K562 (cell line): ENCODE measurements at regions not wholly inside any gene's neighbourhood (a gene's known extent, or its start where the extent isn't known, plus 50 kb on each side); places are given as distances from the start of the nearest gene placed in this dataset.

Source experiments
- BCOR ChIP-seq: fragments of 450-650 bp; IDR thresholded peaks from 2 replicates; pipeline ENCODE4 v1.6.1; 2016
- BMI1 ChIP-seq: fragments of 150-350 bp; IDR thresholded peaks from 2 replicates; pipeline ENCODE4 v1.6.1; 2014; ENCODE audit warnings: low read length
- CHAMP1 ChIP-seq: fragments of 450-650 bp; IDR thresholded peaks from 2 replicates; pipeline ENCODE4 v1.6.1; 2016; ENCODE audit warnings: mild to moderate bottlenecking
- CHCHD3 ChIP-seq: fragments of 250-450 bp; sonication (Bioruptor Pico); IDR thresholded peaks from 2 replicates; pipeline ENCODE4 v2.1.2; 2022; ENCODE audit warnings: mild to moderate bottlenecking
- EP400 ChIP-seq: fragments of 450-650 bp; IDR thresholded peaks from 2 replicates; pipeline ENCODE4 v1.6.1; 2017; ENCODE audit warnings: antibody characterized with exemption, mild to moderate bottlenecking, moderate library complexity
- FOSL1 ChIP-seq: fragments of 200-800 bp; sonication (Bioruptor generic); conservative IDR thresholded peaks from 2 replicates; pipeline ENCODE4 v1.6.1; 2016; ENCODE audit warnings: missing genetic modification characterization, missing compliant biosample characterization
- HCFC1 ChIP-seq: IDR thresholded peaks from 2 replicates; pipeline ENCODE4 v1.6.1; 2012; ENCODE audit warnings: low read depth, low read length, improper control_type of control experiment
- KLF16 ChIP-seq: IDR thresholded peaks from 2 replicates; pipeline ENCODE4 v1.6.1; 2016; ENCODE audit warnings: antibody characterized with exemption
- MBD2 ChIP-seq: sonication (generic); IDR thresholded peaks from 2 replicates; pipeline ENCODE4 v1.6.1; 2016; ENCODE audit warnings: low read depth, borderline replicate concordance
- PHF21A ChIP-seq: fragments of 450-650 bp; IDR thresholded peaks from 2 replicates; pipeline ENCODE4 v1.6.1; 2017; ENCODE audit warnings: low read depth, borderline replicate concordance
- POLR2A ChIP-seq: fragments of 450-650 bp; conservative IDR thresholded peaks from 2 replicates; pipeline ENCODE4 v1.6.1; 2016
- PTTG1 ChIP-seq: fragments of 450-650 bp; IDR thresholded peaks from 2 replicates; pipeline ENCODE4 v1.6.1; 2016; ENCODE audit warnings: low read depth, mild to moderate bottlenecking, missing genetic modification characterization, missing compliant biosample characterization
- TBL1XR1 ChIP-seq, 2 experiments: IDR thresholded peaks; 2 replicates each; pipeline ENCODE4 v1.6.1; 2012; ENCODE audit warnings: improper control_type of control experiment in 2 of 2, low read length in 2 of 2, mild to moderate bottlenecking in 1 of 2
- ZMIZ1 ChIP-seq, 2 experiments: fragments of 150-350 bp in 1 of 2; IDR thresholded peaks; 2 replicates each; pipeline ENCODE4 v1.6.1; 2012 to 2016; ENCODE audit warnings: low read depth in 2 of 2, low read length in 2 of 2, mild to moderate bottlenecking in 1 of 2, moderate library complexity in 1 of 2
- ZNF232 ChIP-seq: sonication (generic); formaldehyde crosslinking; IDR thresholded peaks from 2 replicates; pipeline ENCODE4 v1.8.0; 2022; ENCODE audit warnings: mild to moderate bottlenecking, missing genetic modification reagents
- ZNF717 ChIP-seq: fragments of 250-450 bp; sonication (Bioruptor Pico); IDR thresholded peaks from 2 replicates; pipeline ENCODE4 v1.5.0; 2021
- ZNF778 ChIP-seq: fragments of 450-650 bp; formaldehyde crosslinking; IDR thresholded peaks from 2 replicates; pipeline ENCODE4 v1.4.0; 2020; ENCODE audit warnings: mild to moderate bottlenecking, moderate library complexity
- ZNF830 ChIP-seq: fragments of 250-450 bp; sonication (Bioruptor Pico); IDR thresholded peaks from 2 replicates; pipeline ENCODE4 v1.5.0; 2021; ENCODE audit warnings: mild to moderate bottlenecking
- TF ChIP-seq, protein P1 (sequence below): fragments of 450-650 bp; formaldehyde crosslinking; IDR thresholded peaks from 2 replicates; pipeline ENCODE4 v1.4.0; 2022; ENCODE audit warnings: mild to moderate bottlenecking, moderate library complexity
- TF ChIP-seq, protein P2 (sequence below): fragments of 150-350 bp; conservative IDR thresholded peaks from 2 replicates; pipeline ENCODE4 v1.6.1; 2014; ENCODE audit warnings: low read length

- TF ChIP-seq EP400 = peak; percentile 33; the same call in 1 of the 2 replicates
- no peak for TF ChIP-seq BCOR
- TF ChIP-seq PHF21A = no peak
- no peak for TF ChIP-seq ZNF778
- TF ChIP-seq BMI1 = no peak
- peak; percentile 95 for TF ChIP-seq FOSL1 (tag)
- TF ChIP-seq ZNF232 = no peak
- TF ChIP-seq POLR2A = no peak; the same call in 1 of the 2 replicates
- no peak for TF ChIP-seq KLF16
- no peak for TF ChIP-seq HCFC1
- peak; percentile 48; the same call in 1 of the 2 replicates for TF ChIP-seq MBD2
- no peak for TF ChIP-seq CHCHD3 (CRISPR knock-in tag)
- no peak for TF ChIP-seq ZNF717
- TF ChIP-seq ZMIZ1 (IDR thresholded peaks at IDR 0.05; ENCODE audit: low read depth in 2 of 2, low read length in 2 of 2) = peak in 1 of 2 experiments; percentile 74; a peak in 2 of 4 replicates
- TF ChIP-seq TBL1XR1 (IDR thresholded peaks at IDR 0.05; ENCODE audit: low read length in 2 of 2) = peak in 1 of 2 experiments; percentile 51; a peak in 1 of 4 replicates
- TF ChIP-seq, protein P1, sequence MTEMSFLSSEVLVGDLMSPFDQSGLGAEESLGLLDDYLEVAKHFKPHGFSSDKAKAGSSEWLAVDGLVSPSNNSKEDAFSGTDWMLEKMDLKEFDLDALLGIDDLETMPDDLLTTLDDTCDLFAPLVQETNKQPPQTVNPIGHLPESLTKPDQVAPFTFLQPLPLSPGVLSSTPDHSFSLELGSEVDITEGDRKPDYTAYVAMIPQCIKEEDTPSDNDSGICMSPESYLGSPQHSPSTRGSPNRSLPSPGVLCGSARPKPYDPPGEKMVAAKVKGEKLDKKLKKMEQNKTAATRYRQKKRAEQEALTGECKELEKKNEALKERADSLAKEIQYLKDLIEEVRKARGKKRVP = peak; percentile 61; the same call in 1 of the 2 replicates
- TF ChIP-seq CHAMP1 = no peak
- TF ChIP-seq ZNF830 = no peak
- TF ChIP-seq, protein P2, sequence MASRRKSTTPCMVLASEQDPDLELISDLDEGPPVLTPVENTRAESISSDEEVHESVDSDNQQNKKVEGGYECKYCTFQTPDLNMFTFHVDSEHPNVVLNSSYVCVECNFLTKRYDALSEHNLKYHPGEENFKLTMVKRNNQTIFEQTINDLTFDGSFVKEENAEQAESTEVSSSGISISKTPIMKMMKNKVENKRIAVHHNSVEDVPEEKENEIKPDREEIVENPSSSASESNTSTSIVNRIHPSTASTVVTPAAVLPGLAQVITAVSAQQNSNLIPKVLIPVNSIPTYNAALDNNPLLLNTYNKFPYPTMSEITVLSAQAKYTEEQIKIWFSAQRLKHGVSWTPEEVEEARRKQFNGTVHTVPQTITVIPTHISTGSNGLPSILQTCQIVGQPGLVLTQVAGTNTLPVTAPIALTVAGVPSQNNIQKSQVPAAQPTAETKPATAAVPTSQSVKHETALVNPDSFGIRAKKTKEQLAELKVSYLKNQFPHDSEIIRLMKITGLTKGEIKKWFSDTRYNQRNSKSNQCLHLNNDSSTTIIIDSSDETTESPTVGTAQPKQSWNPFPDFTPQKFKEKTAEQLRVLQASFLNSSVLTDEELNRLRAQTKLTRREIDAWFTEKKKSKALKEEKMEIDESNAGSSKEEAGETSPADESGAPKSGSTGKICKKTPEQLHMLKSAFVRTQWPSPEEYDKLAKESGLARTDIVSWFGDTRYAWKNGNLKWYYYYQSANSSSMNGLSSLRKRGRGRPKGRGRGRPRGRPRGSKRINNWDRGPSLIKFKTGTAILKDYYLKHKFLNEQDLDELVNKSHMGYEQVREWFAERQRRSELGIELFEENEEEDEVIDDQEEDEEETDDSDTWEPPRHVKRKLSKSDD = no peak
- TF ChIP-seq PTTG1 (tag) = no peak; the same call in 1 of the 2 replicates
Measured at GRCh38 chr6:146914489-146915483, 289.4 kb upstream of the STXBP5 start (continued).
